ENCODE measurements at regions not wholly inside any gene's neighbourhood (a gene's known extent, or its start where the extent isn't known, plus 50 kb on each side); places are given as distances from the start of the nearest gene placed in this dataset.
A peak's percentile ranks its signal among the peaks of the same experiment; 100 is the strongest.

DNA sequence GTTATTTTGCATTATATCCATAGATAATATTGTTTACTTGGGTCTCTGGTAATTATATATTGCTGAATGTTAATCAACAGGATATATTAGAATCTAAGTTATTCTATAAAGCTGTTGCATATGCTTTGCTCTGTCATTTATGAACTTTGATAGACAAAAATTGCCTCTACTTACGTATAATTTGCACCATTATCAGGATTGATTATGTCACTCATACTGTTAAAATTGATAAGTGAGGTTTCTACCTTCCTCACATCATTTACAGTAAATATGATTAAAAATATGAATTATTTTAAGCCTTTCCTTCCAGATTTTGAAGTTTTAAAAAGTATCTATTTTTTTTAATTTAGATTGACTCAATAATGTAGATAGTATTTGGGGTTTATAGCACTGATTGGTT is 1540.4 kb upstream of the PRMT6 start:
- no peaks in the 10 kb centered on the region for H3K36me3 ChIP-seq (ENCODE audit: control insufficient read depth, insufficient read depth, low read length)
- TF ChIP-seq CTCF (IDR thresholded peaks at IDR 0.05; ENCODE audit: insufficient read depth, low read length, poor library complexity, severe bottlenecking) = no peak
- H3K27me3 ChIP-seq (ENCODE audit: control insufficient read depth, insufficient read depth, low read length) = no peaks in the 10 kb centered on the region
- DNase-seq (ENCODE audit: low read depth) = no peak
- H3K4me3 ChIP-seq (ENCODE audit: low read depth, low read length) = no peak overlapping the region

DNA sequence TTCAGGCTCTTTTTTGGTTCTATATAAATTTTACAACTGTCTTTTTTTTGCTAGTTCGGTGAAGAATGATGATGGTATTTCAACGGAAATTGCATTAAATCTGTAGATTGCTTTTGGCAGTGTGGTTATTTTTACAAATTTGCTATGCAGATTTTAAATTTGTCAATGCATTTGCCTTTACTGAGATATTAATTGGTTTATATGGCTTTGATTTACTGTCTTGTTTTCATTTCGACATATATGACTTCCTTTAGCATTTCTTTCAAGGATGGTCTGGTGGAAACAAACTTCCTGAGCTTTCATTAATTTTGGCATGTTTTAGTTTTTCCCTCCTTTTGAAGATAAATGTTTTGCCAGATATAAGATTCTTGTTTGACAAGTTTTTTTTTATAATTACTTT is 1522.5 kb upstream of the PRMT6 start:
- TF ChIP-seq CTCF (IDR thresholded peaks at IDR 0.05; ENCODE audit: insufficient read depth, low read length, poor library complexity, severe bottlenecking) = no peak

GRCh38 chr1:105544475-105544874 is 1512.0 kb upstream of the PRMT6 start:
- DNase-seq (ENCODE audit: low read depth) = peak; percentile 1
- H3K36me3 ChIP-seq (ENCODE audit: control insufficient read depth, insufficient read depth, low read length) = no peaks in the 10 kb centered on the region
- H3K27me3 ChIP-seq (ENCODE audit: control insufficient read depth, insufficient read depth, low read length) = no peaks in the 10 kb centered on the region
- TF ChIP-seq CTCF (IDR thresholded peaks at IDR 0.05; ENCODE audit: insufficient read depth, low read length, poor library complexity, severe bottlenecking) = no peak
- no peak overlapping the region for H3K4me3 ChIP-seq (ENCODE audit: low read depth, low read length)

More for the DNA sequence above, 1522.5 kb upstream of the PRMT6 start:
- H3K4me3 ChIP-seq (ENCODE audit: low read depth, low read length) = no peak overlapping the region
- DNase-seq (ENCODE audit: low read depth) = no peak
- no peaks in the 10 kb centered on the region for H3K36me3 ChIP-seq (ENCODE audit: control insufficient read depth, insufficient read depth, low read length)
- no peaks in the 10 kb centered on the region for H3K27me3 ChIP-seq (ENCODE audit: control insufficient read depth, insufficient read depth, low read length)

DNA sequence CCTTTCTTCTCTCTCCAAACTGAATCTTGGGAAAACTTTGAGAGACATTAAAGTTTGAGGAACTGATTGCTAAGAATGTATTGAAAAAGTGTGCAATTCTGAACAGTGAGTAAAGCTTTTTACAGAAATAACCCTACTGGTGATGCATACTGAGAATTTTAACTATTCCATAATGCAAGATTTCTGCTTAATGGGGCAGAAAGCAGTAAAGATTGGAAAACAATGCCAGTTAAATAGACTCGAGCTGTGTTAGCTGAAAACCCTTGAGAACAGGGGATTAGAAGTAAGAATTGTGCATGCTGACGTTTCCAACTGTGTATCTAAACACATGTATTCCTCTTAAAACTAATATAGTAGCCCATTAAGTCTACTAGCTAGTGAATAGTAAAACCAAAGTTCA is 1500.2 kb upstream of the PRMT6 start:
- DNase-seq (ENCODE audit: low read depth) = peak; percentile 1
- H3K4me3 ChIP-seq (ENCODE audit: low read depth, low read length) = no peak overlapping the region
- TF ChIP-seq CTCF (IDR thresholded peaks at IDR 0.05; ENCODE audit: insufficient read depth, low read length, poor library complexity, severe bottlenecking) = no peak
- no peaks in the 10 kb centered on the region for H3K36me3 ChIP-seq (ENCODE audit: control insufficient read depth, insufficient read depth, low read length)
- H3K27me3 ChIP-seq (ENCODE audit: control insufficient read depth, insufficient read depth, low read length) = no peaks in the 10 kb centered on the region

GRCh38 chr1:105558023-105558422 is 1498.5 kb upstream of the PRMT6 start:
- Histone ChIP-seq H3K4me3 (ENCODE audit: low read depth, low read length) (no peak overlapping the region), H3K27me3 (ENCODE audit: control insufficient read depth, insufficient read depth, low read length) (no peaks in the 10 kb centered on the region), H3K36me3 (ENCODE audit: control insufficient read depth, insufficient read depth, low read length) (no peaks in the 10 kb centered on the region)
- DNase-seq (ENCODE audit: low read depth) = no peak
- no peak for TF ChIP-seq CTCF (IDR thresholded peaks at IDR 0.05; ENCODE audit: insufficient read depth, low read length, poor library complexity, severe bottlenecking)

- no peak for DNase-seq (ENCODE audit: low read depth)
- no peak for TF ChIP-seq CTCF (IDR thresholded peaks at IDR 0.05; ENCODE audit: insufficient read depth, low read length, poor library complexity, severe bottlenecking)
These were observed 1491.5 kb upstream of the PRMT6 start for GRCh38 chr1:105565006-105565405.

More at GRCh38 chr1:105565006-105565405, 1491.5 kb upstream of the PRMT6 start:
- Histone ChIP-seq H3K36me3 (ENCODE audit: control insufficient read depth, insufficient read depth, low read length) (no peaks in the 10 kb centered on the region), H3K27me3 (ENCODE audit: control insufficient read depth, insufficient read depth, low read length) (no peaks in the 10 kb centered on the region), H3K4me3 (ENCODE audit: low read depth, low read length) (no peak overlapping the region)
